Dermis blood vessel endothelial cell (primary cell): ENCODE measurements at regions not wholly inside any gene's neighbourhood (a gene's known extent, or its start where the extent isn't known, plus 50 kb on each side); places are given as distances from the start of the nearest gene placed in this dataset.

Source experiments
- DNase-seq: peaks from one replicate; pipeline ENCODE4 v3.0.0; 2010

GRCh38 chr21:24197923-24198322 lies 1409.4 kb downstream of the MRPL39 start:
- no peak for DNase-seq

DNA sequence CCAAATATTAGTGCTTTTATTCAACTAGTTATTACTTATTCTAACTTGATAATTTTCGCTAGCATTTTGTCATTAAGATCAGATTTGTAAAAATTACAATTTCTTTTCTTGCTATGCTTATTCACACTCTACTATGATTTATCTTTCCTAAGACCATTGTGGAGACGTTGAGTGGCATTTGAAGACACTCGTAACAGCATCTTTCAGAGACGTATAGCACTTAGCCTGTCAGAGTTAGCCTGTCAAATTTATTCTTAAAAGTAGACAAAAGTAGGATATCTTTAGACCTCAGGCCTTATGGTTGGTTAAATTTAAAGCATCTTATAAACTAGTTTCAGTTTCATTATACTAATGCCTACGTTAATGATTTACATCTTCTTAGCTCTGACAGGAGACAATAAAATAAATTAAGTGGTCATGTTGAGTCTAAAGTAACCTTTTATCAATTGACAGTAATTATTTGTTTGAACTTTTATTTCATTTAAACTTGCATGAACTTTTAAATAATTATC lies 1410.1 kb downstream of the MRPL39 start:
- DNase-seq = no peak

DNA sequence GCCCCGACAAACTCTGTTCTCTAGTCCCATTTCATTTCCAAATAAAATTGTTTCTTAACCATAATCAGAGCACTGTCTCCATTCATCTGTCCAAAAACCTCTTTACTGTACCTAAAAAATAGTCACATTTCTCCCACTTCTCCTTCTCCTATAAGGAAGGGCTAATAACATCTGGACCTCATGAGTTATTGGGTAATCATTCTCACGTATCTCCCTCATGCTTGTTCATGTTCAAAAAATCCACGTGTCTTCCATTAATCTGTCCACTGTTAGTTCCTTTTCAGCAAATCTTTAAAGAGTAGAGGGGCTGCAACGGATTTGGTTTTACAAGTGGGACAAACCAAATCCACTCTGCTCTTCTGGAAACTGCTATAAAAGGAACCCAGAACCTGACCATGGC lies 1418.8 kb downstream of the MRPL39 start:
- no peak for DNase-seq

DNA sequence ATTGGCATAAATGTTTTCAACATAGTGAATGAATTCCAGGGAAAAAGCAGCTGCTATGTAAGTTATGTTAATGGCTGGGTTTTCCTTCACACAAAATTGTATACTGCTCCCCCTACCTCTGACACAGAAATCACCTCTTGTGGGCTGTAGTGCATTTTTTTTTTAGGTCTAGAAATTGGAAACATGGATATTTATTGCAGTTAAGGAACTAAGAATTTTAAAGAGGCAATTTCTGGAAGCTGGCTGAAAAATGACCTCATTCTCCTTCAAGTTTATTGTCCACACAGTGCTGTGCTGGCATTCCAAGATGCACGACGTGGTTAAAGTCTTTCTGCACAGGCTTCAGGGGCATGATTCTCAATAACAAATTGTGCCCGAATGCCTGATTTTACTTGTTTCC lies 1424.2 kb downstream of the MRPL39 start:
- no peak for DNase-seq

GRCh38 chr21:24179110-24179509 lies 1428.2 kb downstream of the MRPL39 start:
- no peak for DNase-seq

- no peak for DNase-seq
Observed at GRCh38 chr21:24175106-24175505, 1432.2 kb downstream of the MRPL39 start.

DNA sequence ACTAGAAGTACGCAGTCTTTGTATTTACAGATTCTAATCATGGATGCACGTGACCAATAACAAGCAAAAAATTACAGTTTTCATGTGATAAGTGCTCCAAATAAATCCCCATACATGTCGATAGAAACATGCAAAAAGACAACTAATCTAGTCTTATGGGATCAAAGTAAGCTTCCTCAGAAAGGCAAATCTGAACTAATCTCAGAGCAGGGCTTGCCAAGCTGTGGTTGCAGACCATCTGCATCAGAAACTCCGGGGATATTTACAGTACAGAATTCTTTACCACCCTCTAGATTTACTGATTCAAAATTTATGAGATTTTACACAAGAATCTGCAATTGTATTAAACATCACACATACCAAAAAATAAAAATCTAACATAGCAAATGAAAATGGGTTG lies 1435.5 kb downstream of the MRPL39 start:
- no peak for DNase-seq

- no peak for DNase-seq
Observed at GRCh38 chr21:24163539-24163938, 1443.7 kb downstream of the MRPL39 start.

GRCh38 chr21:24160528-24160927 lies 1446.8 kb downstream of the MRPL39 start:
- DNase-seq = no peak

GRCh38 chr21:24153137-24153536 lies 1454.1 kb downstream of the MRPL39 start:
- no peak for DNase-seq

DNA sequence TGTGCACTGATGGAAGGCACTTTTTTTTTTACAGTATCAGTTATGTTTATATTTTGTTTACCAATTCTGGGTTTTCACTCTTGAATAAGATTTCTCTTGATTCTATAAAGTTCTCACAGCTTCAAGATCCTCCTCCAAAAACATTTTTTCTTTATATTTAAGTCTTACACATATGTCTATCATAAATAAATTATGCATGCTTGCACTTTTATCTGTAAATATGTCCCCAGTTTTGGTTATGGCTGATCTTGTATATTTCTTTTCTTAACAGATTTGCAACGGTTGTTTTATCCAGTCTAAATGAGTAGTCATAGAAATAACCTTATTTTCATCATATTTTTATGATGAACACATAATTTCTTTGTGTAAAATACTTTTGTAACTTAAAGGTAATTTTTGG lies 1456.5 kb downstream of the MRPL39 start:
- no peak for DNase-seq

DNA sequence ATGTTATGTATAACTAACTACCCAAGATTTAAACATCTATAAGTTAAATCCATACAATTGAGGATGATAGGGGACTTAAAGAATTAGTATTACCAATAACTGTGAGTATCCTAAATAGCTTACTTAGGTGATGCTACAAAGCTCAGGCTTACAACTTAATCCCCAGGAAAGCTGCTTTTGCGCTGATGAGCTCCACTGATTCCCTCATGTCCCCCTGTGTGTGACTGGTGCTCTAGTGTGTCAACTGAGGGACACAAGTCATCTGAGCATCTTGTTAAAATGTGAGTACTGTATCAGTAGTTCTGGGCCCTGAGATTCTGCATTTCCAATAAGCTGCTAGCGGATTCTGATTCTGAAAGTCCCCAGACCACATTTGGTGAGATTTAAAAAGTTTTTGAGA lies 1458.8 kb downstream of the MRPL39 start:
- DNase-seq = no peak

GRCh38 chr21:24147674-24148073 lies 1459.6 kb downstream of the MRPL39 start:
- DNase-seq = no peak

DNA sequence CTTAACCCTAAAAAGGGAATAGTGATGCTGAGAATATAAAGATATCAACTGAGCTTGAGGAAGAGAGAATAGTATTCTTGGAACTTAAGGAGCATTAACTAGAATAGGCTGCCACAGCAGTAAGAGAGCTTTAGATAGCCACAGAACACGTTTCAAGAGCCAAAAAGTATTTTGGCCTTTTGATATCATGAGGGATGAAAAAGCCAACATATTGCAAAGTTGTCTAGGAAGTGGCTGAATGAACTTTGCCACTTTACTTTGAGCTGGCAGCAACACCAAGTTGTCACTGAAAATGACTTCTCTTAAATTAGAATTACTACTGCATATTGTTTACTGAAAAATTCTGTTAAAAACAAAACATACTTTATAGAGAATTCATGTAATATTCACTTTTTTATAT lies 1476.2 kb downstream of the MRPL39 start:
- no peak for DNase-seq

GRCh38 chr21:24127651-24128050 lies 1479.6 kb downstream of the MRPL39 start:
- DNase-seq = no peak

DNA sequence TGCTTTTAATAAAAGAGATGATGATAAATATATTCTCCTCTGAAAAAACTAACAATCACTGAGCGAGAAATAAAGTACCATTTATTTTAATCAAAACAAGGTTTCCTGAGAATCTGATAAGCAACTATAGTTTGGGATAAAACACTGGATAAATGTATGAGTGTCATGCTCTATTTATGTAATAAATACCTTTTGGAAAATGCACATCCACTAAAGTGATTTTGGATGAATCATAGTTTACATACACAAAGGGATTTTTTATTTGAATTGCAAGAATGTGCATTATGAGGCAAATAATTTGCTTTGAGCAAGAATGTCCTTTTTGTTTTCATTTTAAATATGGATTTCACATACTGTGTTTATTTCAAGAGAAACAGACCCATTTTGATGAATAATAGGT lies 1483.5 kb downstream of the MRPL39 start:
- DNase-seq = no peak

- DNase-seq = no peak
Observed at GRCh38 chr21:24118738-24119459, 1488.4 kb downstream of the MRPL39 start.

DNA sequence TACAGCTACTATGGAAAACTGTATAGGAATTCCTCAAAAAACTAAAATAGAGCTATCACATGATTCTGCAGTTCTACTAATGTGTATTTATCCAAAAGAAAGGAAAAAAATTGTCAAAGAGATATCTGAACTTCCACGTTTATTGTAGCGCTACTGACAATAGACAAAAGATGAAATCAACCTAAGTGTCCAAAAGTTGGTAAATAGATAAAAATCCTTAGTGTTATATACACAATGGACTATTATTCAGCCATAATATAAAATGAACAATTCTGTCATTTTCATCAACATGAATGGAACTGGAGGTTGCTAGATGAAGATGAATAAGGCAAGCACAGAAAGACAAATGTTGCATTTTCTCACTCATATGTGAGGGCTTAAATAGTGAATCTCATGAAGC lies 1492.1 kb downstream of the MRPL39 start:
- DNase-seq = no peak

- no peak for DNase-seq
Observed at GRCh38 chr21:24112020-24112419, 1495.3 kb downstream of the MRPL39 start.

DNA sequence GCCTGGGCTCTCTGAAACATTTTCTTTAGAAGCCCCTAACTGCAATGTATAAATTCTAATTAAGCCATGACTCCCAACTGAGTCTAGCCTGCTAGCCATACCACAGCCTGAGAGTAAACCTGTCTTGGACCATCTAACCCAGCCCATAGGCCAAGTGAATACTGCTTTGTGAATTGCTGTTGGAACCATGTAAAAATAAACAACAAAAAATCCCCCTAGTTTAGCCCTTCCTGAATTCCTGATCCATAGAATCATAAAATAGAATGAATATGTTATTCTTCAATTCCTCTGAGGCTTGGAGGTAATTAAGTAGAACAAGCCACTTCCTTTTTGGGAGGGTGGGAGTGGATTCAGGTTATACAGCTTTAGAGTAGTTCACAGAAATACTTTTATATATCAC lies 1496.4 kb downstream of the MRPL39 start:
- no peak for DNase-seq

GRCh38 chr21:24097181-24097580 lies 1510.1 kb downstream of the MRPL39 start:
- DNase-seq = no peak

DNA sequence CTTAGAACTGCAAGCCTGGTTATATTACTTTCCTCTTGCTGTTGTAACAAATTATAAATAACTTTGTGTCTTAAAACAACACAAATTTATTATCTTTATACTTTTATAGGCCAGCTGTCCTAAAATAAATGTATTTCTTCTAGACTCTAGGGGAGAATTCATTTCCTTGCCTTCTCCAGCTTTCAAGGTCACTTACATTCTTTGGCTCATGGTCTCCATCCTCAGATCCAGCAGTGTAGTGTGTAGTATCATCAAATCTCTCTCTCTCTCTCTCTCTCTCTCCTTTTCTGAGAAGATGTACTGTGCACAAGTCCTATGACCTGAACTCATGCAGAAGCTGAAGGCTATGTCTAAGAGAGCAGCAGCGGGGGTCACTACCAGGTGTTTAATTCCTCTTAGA lies 1510.6 kb downstream of the MRPL39 start:
- no peak for DNase-seq

GRCh38 chr21:24093032-24093431 lies 1514.2 kb downstream of the MRPL39 start:
- no peak for DNase-seq

GRCh38 chr21:24076179-24076578 lies 1531.1 kb downstream of the MRPL39 start:
- DNase-seq = no peak

DNA sequence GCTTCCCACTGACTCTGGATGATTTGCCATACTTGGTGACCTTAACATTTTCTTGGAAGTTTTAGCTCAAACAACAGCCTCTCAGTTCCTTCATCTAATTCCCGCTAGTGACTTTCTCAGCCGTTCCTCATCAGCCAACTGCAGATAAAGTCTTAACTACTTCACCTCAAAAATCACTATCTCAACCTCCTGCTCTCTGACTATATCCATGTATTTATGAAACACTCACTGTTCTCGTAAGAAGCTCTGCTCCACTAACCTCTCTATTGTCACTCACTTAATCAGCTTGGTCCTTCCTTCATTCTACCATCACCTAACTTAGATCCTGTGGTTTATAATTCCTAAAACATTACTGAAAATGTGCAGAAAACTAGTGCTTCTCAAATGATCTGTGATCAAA lies 1551.6 kb downstream of the MRPL39 start:
- no peak for DNase-seq
